ENCODE measurements at regions not wholly inside any gene's neighbourhood (a gene's known extent, or its start where the extent isn't known, plus 50 kb on each side); places are given as distances from the start of the nearest gene placed in this dataset.
"Not testable (repeated sequence)": the region's sequence is repeated elsewhere in the genome, so short reads cannot be mapped to it uniquely, and the experiment has no call there.

GRCh38 chr16:55016515-55016914 lies 85.8 kb downstream of the IRX5 start:
- no peak for DNase-seq (ENCODE audit: low read depth)

- no peak for DNase-seq (ENCODE audit: low read depth)
Measured at GRCh38 chr16:55017321-55017720, 86.7 kb downstream of the IRX5 start.

DNA sequence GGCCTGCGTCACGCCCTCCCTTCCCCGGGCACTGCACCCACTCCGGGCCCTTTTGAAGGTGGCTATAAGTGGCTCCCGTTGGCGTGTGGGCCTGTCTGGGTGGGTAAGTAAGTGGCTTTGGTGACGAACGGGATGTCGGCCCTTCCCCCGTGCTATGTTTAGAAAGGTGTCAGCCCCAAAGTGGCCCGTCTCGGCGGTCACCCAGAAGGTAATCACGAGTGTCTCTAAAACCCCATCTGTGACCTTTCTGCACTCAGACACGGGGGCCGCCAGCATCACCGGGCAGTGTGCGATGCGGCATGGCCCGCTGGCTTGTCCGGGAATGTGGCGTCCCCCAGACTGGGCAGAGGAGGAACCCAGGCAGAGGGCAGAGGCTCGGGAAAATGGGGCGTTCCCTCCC lies 88.2 kb downstream of the IRX5 start:
- no peak for DNase-seq (ENCODE audit: low read depth)

DNA sequence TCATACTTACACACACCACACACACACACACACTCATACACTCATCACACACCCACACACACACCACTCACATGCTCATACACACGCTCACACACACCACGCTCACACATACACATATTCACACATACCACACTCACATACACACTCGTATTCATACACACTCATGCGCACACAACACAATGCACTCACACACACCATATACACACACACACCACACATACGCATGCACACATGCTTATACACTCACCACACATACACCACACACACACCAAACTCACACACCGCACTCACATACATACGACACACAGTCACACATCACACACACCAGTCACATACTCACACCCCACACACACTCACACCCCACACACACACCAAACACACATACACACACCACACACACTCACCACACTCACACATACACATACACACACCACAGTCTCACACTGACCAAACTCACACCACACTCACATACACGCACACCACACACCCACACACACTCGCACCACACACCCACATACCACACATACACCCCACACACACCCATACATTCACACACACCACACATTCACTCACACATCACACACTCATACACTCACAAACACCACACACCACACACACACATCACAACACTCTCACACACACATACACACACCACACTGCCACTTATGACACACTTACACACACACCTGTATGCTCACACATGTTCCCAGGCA lies 88.9 kb downstream of the IRX5 start:
- no peak for DNase-seq (ENCODE audit: low read depth)

DNA sequence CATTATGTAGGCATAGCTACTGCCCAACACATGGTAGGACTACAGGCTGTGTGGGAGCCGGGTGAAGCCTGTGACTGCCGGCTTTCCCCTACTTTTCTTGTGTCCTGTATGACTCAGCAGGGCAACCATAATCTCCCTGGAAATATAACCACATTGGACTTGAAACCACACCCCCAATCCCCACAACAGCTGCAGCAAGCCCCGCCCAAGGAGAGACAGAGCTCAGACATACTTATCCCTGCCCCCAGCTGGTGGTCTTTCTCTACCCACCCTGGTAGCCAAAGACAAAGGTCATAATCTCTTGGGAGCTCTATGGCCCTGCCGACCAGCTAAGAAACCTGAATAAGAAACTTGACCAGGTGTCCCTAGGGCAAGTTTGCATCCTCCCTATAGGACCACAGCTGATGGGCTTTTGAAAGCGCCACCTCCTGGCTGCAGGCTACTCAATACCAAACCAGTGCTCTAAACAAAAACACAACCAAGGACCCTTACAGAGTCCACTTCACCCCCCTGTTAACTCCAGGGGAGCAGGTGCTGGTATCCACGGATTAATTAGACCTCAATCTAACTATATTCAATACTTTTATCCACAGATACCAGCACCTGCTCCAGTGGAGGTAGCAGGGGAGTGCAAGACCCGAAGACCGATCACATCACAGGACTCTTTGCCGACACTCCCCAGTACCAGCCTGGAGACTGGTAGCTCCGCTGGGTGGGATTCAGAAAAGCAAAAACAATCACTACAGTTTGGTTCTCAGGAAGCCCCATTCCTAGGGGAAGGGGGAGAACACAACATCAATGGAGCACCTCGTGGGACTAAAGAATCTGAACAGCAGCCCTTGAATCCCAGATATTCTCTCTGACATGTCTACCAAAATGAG lies 91.2 kb downstream of the IRX5 start:
- DNase-seq (ENCODE audit: low read depth) = no peak

DNA sequence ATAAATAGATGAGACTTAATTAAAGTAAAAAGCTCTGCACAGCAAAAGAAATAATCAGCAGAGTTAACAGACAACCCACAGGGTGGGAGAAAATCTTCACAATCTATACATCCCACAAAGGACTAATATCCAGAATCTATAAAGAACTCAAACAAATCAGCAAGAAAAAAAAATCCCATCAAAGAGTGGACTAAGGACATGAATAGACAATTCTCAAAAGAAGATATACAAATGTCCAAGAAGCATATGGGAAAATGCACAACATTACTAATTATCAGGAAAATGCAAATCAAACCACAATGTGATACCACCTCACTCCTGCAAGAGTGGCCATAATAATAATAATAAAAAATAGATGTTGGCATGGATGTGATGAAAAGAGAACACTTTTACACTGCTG lies 96.6 kb downstream of the IRX5 start:
- DNase-seq (ENCODE audit: low read depth) = not testable (repeated sequence)

- DNase-seq (ENCODE audit: low read depth) = no peak
Measured at GRCh38 chr16:55029509-55029908, 98.8 kb downstream of the IRX5 start.

DNA sequence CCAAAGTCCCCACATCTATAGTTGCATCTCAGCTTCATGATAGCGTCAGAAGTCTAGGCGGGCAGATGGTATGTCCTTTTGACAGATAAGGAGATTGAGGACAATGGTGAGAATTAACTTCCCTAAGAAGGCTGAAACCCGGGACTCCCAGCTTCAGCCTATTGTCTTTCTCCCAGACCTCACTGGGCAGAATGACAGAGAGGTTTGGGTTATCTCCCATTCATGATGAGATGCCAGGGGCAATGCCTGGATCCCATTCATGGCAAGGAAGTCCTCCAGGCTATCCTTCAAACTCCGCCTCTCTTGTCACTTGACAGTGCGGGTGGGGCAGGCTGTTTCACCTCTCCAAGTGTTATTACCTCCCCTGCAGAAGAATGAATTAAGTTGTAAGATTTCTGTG lies 100.3 kb downstream of the IRX5 start:
- no peak for DNase-seq (ENCODE audit: low read depth)

DNA sequence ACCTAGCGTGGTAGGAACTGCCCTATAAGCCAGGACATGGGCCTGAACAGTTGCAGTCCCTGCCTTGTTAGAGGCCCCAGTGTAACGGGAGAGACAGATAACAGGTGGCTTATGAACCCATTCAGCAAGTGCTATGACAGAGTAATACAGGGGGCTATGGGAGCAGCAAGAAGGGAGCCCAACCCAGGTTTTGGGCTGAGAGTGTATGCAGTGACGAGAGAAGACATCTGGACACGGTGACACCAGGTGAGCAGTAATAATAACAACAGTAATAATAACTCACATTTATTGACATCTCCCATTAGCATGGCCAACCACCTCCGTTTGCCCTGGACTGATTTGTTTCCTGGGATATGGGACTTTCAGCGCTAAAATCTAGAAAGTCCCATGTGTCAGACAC lies 100.8 kb downstream of the IRX5 start:
- no peak for DNase-seq (ENCODE audit: low read depth)

GRCh38 chr16:55033225-55034156 lies 102.8 kb downstream of the IRX5 start:
- DNase-seq (ENCODE audit: low read depth) = no peak

- no peak for DNase-seq (ENCODE audit: low read depth)
Measured at GRCh38 chr16:55035029-55035428, 104.4 kb downstream of the IRX5 start.

- DNase-seq (ENCODE audit: low read depth) = no peak
Measured at GRCh38 chr16:55035956-55036355, 105.3 kb downstream of the IRX5 start.

GRCh38 chr16:55036371-55036821 lies 105.7 kb downstream of the IRX5 start:
- no peak for DNase-seq (ENCODE audit: low read depth)

- DNase-seq (ENCODE audit: low read depth) = no peak
Measured at GRCh38 chr16:55037046-55037445, 106.4 kb downstream of the IRX5 start.

- DNase-seq (ENCODE audit: low read depth) = no peak
Measured at GRCh38 chr16:55037966-55038365, 107.3 kb downstream of the IRX5 start.

- DNase-seq (ENCODE audit: low read depth) = no peak
Measured at GRCh38 chr16:55039042-55039441, 108.4 kb downstream of the IRX5 start.

DNA sequence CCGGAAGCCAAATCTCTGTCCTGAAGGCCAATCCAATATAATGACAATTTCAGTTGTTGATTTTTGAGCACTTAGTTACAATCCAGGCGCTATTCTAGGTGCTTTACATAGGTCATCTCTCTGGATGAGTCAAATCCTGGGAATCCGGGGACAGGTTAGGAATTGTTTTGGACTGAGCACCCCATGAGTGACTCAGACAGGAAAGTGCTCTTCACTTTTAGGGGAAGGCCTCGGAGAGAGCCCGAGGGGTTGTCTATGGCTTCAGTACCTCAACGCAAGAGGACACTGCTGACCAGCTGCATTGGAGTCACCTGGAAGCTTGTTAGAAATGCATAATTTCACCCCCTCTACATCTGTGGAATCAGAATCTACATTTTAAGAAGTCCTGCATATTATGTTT lies 108.8 kb downstream of the IRX5 start:
- DNase-seq (ENCODE audit: low read depth) = no peak

DNA sequence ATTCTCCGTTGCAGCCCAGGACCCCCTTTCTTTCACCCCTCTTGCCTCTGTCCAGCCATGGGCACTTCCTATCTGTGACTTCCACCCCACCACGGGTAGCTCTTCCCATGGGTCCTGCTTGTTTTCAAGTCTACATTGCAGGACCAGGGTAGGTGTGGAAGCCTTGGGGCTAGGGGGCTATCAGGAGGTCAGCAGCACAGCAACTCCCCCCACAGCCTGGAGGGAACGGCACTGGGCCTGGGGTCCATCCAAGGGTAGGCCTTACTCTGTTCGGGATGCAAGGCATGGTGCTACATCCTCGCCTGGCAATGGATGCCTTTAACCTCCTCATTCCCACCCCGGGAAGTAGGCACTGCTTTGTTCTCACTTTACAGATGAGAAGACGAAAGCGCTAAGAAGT lies 109.3 kb downstream of the IRX5 start:
- DNase-seq (ENCODE audit: low read depth) = no peak

DNA sequence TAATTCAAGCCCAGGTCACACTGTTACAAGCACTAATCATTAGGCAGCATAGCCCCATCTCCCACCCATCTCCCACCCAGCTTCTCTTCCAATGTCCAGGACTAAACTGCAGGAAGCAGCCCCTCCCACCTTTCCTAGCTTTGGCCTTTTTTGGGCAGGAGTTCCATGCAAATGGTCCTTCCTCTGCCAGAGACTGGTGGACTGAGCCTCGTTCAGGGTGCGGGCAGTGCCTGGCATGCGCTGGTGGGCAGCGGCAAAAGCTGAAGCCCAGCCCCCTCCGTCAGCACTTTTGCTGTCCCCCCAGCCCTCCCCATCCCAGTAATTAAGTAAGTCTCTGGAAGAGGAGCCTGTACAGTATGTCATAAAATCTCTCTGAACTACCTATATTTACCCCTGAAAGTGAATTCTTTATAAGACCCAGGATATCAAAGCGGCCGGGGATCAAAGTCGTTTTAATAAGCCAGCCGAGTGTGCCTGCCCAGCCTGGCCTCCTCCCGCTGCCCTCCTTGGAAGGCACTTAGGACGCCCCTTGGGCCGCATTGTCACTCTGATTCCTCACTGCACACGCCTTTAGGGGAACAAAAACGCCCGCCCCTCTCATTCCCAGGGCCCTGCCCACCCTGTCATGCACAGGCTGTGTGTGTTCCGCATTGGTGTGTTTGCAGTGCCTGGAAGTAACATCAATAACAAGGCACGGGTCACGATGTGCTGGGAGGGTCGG lies 109.9 kb downstream of the IRX5 start:
- DNase-seq (ENCODE audit: low read depth) = no peak

- DNase-seq (ENCODE audit: low read depth) = no peak
Measured at GRCh38 chr16:55041540-55042234, 111.0 kb downstream of the IRX5 start.

Measured in activated T-helper 1 cell treated with Interleukin-2 at 50 U/mL for 16 hours (primary cell).